Endothelial cell of umbilical vein (primary cell): ENCODE measurements at regions not wholly inside any gene's neighbourhood (a gene's known extent, or its start where the extent isn't known, plus 50 kb on each side); places are given as distances from the start of the nearest gene placed in this dataset.

Source experiments
- BruUV-seq: library from RNA; stranded (reverse); fragments of 400-500 nt; replicated peaks from 2 replicates; lab custom pipeline; 2021; lab: Mats Ljungman, UMichigan
- CTCF ChIA-PET: fragments of 300-600, 350-600 bp; sonication (Branson Sonifier 250); formaldehyde crosslinking; loops from one replicate; lab custom pipeline; 2021; ENCODE audit warnings: antibody characterized with exemption, inconsistent platforms; lab: Charles Lee
- POLR2A ChIA-PET: fragments of 300-600, 350-600 bp; sonication (Branson Sonifier 250); formaldehyde crosslinking; loops from one replicate; lab custom pipeline; 2021; ENCODE audit warnings: antibody characterized with exemption, inconsistent platforms; lab: Charles Lee
- DNase-seq: peaks from one replicate; pipeline ENCODE4 v3.0.0-alpha.2; 2011; ENCODE audit warnings: low read depth, low spot score
- FAIRE-seq: peaks from 2 replicates; lab custom pipeline; 2011; peaks lifted over from hg19 to GRCh38; lab: Jason Lieb, UNC
- H2AFZ ChIP-seq: 2 replicates; pipeline ENCODE4 v1.6.0; 2012; ENCODE audit warnings: low read depth, low read length, control low read depth, inconsistent platforms
- H3K27ac ChIP-seq: 2 replicates; pipeline ENCODE4 v1.5.1; 2011; ENCODE audit warnings: low read depth, mild to moderate bottlenecking, control low read depth, low read length, moderate library complexity; ENCODE audit not compliant: insufficient read depth
- H3K27me3 ChIP-seq, 2 experiments: 2 replicates each; pipeline versions ENCODE4 v1.6.0 to v1.6.1; 2011; ENCODE audit warnings: low read length in 2 of 2, mixed read lengths in 1 of 2; ENCODE audit not compliant: control insufficient read depth in 2 of 2, insufficient read depth in 2 of 2
- H3K36me3 ChIP-seq, 2 experiments: 2 replicates in 1 of 2; 3 replicates in 1 of 2; pipeline ENCODE4 v1.5.1; 2011; ENCODE audit warnings: low read length in 2 of 2, mild to moderate bottlenecking in 1 of 2, moderate library complexity in 1 of 2; ENCODE audit not compliant: control insufficient read depth in 2 of 2, insufficient read depth in 2 of 2; ENCODE audit errors: extremely low read depth in 1 of 2
- H3K4me1 ChIP-seq: 3 replicates; pipeline ENCODE4 v1.5.1; 2011; ENCODE audit warnings: mild to moderate bottlenecking, low read length; ENCODE audit not compliant: control insufficient read depth, insufficient read depth; ENCODE audit errors: extremely low read depth
- H3K4me2 ChIP-seq: 2 replicates; pipeline ENCODE4 v1.6.1; 2011; ENCODE audit warnings: low read length, control low read depth, mixed read lengths; ENCODE audit not compliant: insufficient read depth
- H3K4me3 ChIP-seq, 3 experiments: fragments of 200-600 bp in 1 of 3; sonication (generic), shearing (Covaris generic) in 1 of 3; replicated peaks in 1 of 3; 2 replicates each; pipeline ENCODE4 v1.5.1; 2011 to 2016; ENCODE audit warnings: control low read depth in 3 of 3, low read length in 3 of 3, mild to moderate bottlenecking in 2 of 3, inconsistent platforms in 1 of 3, low read depth in 1 of 3, moderate library complexity in 1 of 3; ENCODE audit not compliant: insufficient read depth in 1 of 3
- H3K79me2 ChIP-seq: 2 replicates; pipeline ENCODE4 v1.6.0; 2012; ENCODE audit warnings: low read length, inconsistent platforms; ENCODE audit not compliant: control insufficient read depth, insufficient read depth
- H3K9ac ChIP-seq: replicated peaks from 2 replicates; pipeline ENCODE3; 2011; ENCODE audit warnings: low read length, control low read depth; ENCODE audit not compliant: insufficient read depth; ENCODE audit errors: extremely low read depth
- H3K9me1 ChIP-seq: replicated peaks from 3 replicates; pipeline ENCODE4 v1.6.0; 2011; ENCODE audit warnings: mild to moderate bottlenecking, low read length; ENCODE audit not compliant: control insufficient read depth, insufficient read depth; ENCODE audit errors: extremely low read depth
- H3K9me3 ChIP-seq: replicated peaks from 2 replicates; pipeline ENCODE4 v1.5.1; 2012; ENCODE audit warnings: low read length, inconsistent platforms; ENCODE audit not compliant: control insufficient read depth, insufficient read depth
- H4K20me1 ChIP-seq: replicated peaks from 2 replicates; pipeline ENCODE3; 2011; ENCODE audit warnings: mild to moderate bottlenecking, low read length; ENCODE audit not compliant: control insufficient read depth, insufficient read depth; ENCODE audit errors: extremely low read depth
- CTCF ChIP-seq, 2 donors: IDR thresholded peaks; 1 replicate in 1 of 2; 2 replicates in 1 of 2; pipeline ENCODE4 v1.5.1; 2011; ENCODE audit warnings: low read length in 2 of 2, mild to moderate bottlenecking in 2 of 2, moderate library complexity in 2 of 2, control low read depth in 1 of 2, inconsistent platforms in 1 of 2, low read depth in 1 of 2; ENCODE audit not compliant: insufficient read depth in 1 of 2; ENCODE audit errors: extremely low read depth in 1 of 2
- EZH2 ChIP-seq: IDR thresholded peaks from 2 replicates; pipeline ENCODE4 v1.6.1; 2012; ENCODE audit warnings: borderline replicate concordance, low read depth, mild to moderate bottlenecking, moderate library complexity, low read length, inconsistent platforms; ENCODE audit not compliant: severe bottlenecking
- dilution Hi-C: fragments of 300-500 bp; cut with MboI; formaldehyde crosslinking; loops from one replicate; pipeline ENCODE4 v1.15.0; 2019; ENCODE audit warnings: low sequenced_read_pairs; ENCODE audit not compliant: extremely low pct_ligation_motif_present
- intact Hi-C: fragments of 100-400 bp; cut with micrococcal nuclease; formaldehyde crosslinking; loops from one replicate; pipeline ENCODE4 v1.10.0; 2022

- FAIRE-seq, result no peak
Measured at GRCh38 chr4:132015321-132015720, 1133.8 kb upstream of the PCDH10 start.

GRCh38 chr4:132016703-132017350, 1132.3 kb upstream of the PCDH10 start:
- DNase-seq (no peak), FAIRE-seq (no peak)
- no peak overlapping the region for H3K4me3 ChIP-seq
- no peaks in the 10 kb centered on the region for H3K9me3 ChIP-seq
- TF ChIP-seq CTCF (IDR thresholded peaks at IDR 0.05; ENCODE audit: extremely low read depth in 1 of 2, insufficient read depth in 1 of 2, low read depth in 1 of 2, low read length in 2 of 2), result no peak
- no peaks in the 10 kb centered on the region for H3K79me2 ChIP-seq
- H3K27me3 ChIP-seq, result no peaks in the 10 kb centered on the region
- no peak overlapping the region for H3K27ac ChIP-seq
- H4K20me1 ChIP-seq, result no peaks in the 10 kb centered on the region
- no peak overlapping the region for H2AFZ ChIP-seq
- dilution Hi-C loops (no loop called here), intact Hi-C loops (no loop called here)
- no peaks in the 10 kb centered on the region for H3K36me3 ChIP-seq
- CTCF ChIA-PET, result no interaction called here
- POLR2A ChIA-PET, result no interaction called here
- BruUV-seq, result no TSS peak
- H3K9me1 ChIP-seq, result no peaks in the 10 kb centered on the region
- H3K9ac ChIP-seq, result no peak overlapping the region
- no peaks in the 10 kb centered on the region for H3K4me1 ChIP-seq
- H3K4me2 ChIP-seq, result no peak overlapping the region

More at GRCh38 chr4:132015321-132015720, 1133.8 kb upstream of the PCDH10 start:
- no peaks in the 10 kb centered on the region for H3K27me3 ChIP-seq
- no peak overlapping the region for H3K9ac ChIP-seq
- H3K79me2 ChIP-seq, result no peaks in the 10 kb centered on the region
- intact Hi-C loops (no loop called here), dilution Hi-C loops (no loop called here)
- H3K4me1 ChIP-seq, result no peaks in the 10 kb centered on the region
- BruUV-seq, result no TSS peak
- H4K20me1 ChIP-seq, result no peaks in the 10 kb centered on the region
- no peaks in the 10 kb centered on the region for H3K9me3 ChIP-seq
- H3K36me3 ChIP-seq, result no peaks in the 10 kb centered on the region
- no peak overlapping the region for H2AFZ ChIP-seq
- no peak overlapping the region for H3K4me3 ChIP-seq
- TF ChIP-seq EZH2, result no peak
- DNase-seq, result no peak
- H3K27ac ChIP-seq, result no peak overlapping the region
- H3K9me1 ChIP-seq, result no peaks in the 10 kb centered on the region
- CTCF ChIA-PET, result no interaction called here
- POLR2A ChIA-PET, result no interaction called here
- no peak overlapping the region for H3K4me2 ChIP-seq
